HG03442 (cell line): ENCODE measurements at regions not wholly inside any gene's neighbourhood (a gene's known extent, or its start where the extent isn't known, plus 50 kb on each side); places are given as distances from the start of the nearest gene placed in this dataset.
"Not testable (repeated sequence)": the region's sequence is repeated elsewhere in the genome, so short reads cannot be mapped to it uniquely, and the experiment has no call there.

Experiments
- ATAC-seq: cut with Tn5 transposase; IDR thresholded peaks from one replicate; pipeline ENCODE4 v1.9.1; 2021; ENCODE audit warnings: mild to moderate bottlenecking, moderate library complexity; ENCODE audit not compliant: unreplicated experiment

DNA sequence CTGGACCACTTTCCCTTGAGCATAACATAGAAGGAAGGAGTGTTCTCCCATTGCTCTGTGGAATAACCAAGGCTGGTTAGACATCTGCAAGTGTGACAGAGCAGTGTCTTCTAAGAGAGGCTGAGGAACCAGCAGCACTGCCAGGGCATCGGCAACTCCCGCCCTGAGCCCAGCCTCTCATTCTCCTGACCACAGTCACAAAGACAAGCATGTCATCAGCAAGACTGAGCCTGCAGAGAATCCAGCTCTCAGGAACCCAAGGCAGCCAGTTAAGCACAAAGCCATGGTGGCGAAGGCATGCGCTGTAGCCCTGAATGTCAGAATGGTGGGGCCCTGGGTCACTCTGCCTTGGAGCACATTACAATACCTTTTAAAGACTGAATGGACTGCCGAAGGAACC, 253.9 kb downstream of the AGTPBP1 start:
- no peak for ATAC-seq

GRCh38 chr9:85484235-85484634, 257.5 kb downstream of the AGTPBP1 start:
- no peak for ATAC-seq

DNA sequence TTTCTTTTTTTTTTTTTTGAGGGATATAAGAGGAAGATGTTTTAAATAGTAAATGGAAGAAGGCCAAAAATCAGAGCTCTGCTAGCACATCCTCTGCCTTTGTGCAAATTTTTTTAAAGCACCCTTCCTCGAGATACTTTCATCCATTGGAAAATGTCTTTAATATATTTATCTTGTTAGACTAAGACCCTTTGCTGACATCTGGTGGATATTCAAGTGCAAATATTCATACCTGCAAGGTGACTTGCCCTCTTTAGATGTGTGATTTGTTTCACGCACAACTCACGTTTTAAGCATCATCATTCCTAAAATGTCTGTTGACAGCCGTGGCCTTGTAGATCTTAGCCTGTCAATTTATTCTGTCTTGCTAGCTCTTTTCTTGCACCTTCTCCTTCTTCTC, 258.5 kb downstream of the AGTPBP1 start:
- ATAC-seq = no peak

DNA sequence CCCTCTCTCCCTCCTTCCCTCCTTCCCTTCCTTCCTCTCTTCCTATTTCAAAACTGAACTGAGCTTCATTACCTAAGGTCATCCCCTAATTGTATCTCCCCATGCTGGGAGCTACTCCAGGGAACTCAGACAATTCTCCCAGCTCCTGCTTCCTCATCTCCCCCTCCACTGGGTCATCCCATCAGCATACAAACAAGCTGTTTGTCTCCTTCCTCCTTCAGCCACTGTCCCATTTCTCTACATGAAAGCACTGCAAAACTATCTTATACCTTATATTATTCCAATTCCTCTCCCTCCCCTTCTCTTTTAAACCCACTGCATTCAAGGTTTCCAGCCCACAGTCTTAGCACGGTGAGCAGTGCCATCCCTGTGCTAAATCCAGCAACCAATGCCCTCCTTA, 262.4 kb downstream of the AGTPBP1 start:
- no peak for ATAC-seq

GRCh38 chr9:85478847-85479246, 262.9 kb downstream of the AGTPBP1 start:
- ATAC-seq = no peak

- not testable (repeated sequence) for ATAC-seq
Measured at GRCh38 chr9:85474896-85475295, 266.9 kb downstream of the AGTPBP1 start.

- ATAC-seq = no peak
Measured at GRCh38 chr9:85471791-85472190, 270.0 kb downstream of the AGTPBP1 start.

DNA sequence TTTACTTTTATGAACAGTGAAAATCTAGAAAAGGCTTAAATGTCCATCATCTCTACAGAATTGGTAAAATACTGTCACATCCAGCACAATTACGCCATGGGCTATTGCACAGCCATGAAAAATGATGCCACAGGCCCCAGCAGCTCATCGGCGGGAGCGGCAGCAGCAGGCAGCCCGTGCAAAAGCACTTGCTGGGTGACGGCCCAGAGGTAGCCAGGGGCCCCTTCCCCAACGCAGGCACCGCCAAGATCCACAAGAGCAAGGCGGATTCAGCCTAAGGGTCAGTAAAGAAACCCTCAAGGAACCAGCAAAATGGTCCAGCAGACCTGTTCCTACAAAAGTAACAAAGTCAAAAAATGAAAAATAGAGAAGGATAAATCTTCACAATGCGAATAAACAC, 272.7 kb downstream of the AGTPBP1 start:
- no peak for ATAC-seq

- ATAC-seq = no peak
Measured at GRCh38 chr9:85466834-85467233, 274.9 kb downstream of the AGTPBP1 start.

DNA sequence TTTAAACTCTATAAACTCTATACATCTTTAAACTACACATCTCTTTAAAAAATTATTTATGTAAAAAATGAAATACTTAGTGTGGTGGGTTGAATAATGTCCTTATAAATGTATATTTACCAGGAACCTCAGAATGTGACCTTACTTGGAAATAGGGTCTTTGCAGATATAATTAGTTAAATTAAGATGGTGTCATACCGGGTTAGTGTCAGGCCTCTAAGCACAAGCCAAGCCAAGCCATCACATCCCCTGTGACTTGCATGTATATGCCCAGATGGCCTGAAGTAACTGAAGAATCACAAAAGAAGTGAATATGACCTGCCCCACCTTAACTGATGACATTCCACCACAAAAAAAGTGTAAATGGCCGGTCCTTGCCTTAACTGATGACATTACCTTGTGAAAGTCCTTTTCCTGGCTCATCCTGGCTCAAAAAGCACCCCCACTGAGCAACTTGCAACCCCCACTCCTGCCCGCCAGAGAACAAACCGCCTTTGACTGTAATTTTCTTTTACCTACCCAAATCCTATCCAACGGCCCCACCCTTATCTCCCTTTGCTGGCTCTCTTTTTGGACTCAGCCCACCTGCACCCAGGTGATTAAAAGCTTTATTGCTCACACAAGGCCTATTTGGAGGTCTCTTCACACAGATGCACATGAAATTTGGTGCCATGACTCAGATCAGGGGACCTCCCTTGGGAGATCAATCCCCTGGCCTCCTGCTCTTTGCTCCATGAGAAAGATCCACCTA, 283.5 kb downstream of the AGTPBP1 start:
- not testable (repeated sequence) for ATAC-seq

- ATAC-seq = no peak
Measured at GRCh38 chr9:85453850-85454249, 287.9 kb downstream of the AGTPBP1 start.

GRCh38 chr9:85452841-85453240, 288.9 kb downstream of the AGTPBP1 start:
- no peak for ATAC-seq

DNA sequence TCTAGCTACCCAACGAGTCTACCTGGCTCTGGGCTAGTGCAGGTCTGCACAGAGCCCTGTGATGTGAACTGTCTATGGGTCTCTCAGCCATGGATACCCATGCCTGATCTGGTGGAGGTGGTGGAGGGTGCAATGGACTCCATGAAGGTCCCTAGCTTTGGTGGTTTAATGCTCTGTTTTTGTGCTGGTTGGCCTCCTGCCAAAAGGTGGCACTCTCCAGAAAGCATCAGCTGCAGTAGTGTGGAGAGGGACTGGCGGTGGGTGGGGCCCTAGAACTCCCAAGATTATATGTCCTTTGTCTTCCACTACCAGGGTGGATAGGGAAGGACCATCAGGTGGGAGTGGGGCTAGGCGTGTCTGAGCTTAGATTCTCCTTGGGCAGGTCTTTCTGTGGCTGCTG, 290.1 kb downstream of the AGTPBP1 start:
- no peak for ATAC-seq

DNA sequence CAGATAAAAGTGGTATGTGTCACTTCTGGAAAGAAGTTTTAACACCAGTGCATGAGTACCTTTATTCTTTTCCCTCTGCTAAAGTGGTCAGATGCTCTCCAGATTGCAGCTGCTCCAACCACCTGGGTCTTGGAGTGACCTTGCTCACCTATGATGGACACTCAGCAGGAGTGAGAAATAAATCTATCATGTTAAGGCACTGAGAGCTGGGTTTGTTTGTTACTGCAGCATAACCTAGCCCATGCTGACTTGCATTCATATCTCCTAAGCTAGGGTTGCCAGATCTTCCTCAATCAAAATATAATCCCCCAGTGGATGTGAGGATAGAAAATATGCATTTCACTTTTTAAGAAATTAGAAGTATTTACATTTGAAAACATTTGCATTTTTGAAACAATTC, 295.9 kb downstream of the AGTPBP1 start:
- ATAC-seq = no peak

GRCh38 chr9:85444243-85444642, 297.5 kb downstream of the AGTPBP1 start:
- no peak for ATAC-seq

DNA sequence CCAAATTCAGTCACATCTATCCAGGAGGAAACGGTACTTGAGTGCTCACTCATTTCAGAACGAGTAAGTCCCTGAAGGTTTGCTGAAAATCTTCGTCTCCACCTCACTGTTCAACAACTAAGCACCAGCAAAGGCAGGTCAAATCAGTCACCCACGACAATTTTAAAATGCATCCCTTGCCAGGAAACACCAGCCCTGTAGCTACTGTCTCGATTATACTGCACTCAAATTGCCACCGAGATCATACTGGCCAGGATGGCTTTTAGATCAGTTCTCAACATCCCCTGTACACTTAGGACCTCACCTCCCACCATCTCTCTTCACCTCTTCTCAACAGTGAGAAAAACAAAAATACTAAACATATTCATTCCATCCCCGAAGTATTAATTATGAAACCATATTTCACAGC, 298.6 kb downstream of the AGTPBP1 start:
- peak; percentile 87 for ATAC-seq

GRCh38 chr9:85439791-85440190, 302.0 kb downstream of the AGTPBP1 start:
- no peak for ATAC-seq

GRCh38 chr9:85433956-85434355, 307.8 kb downstream of the AGTPBP1 start:
- ATAC-seq = not testable (repeated sequence)

DNA sequence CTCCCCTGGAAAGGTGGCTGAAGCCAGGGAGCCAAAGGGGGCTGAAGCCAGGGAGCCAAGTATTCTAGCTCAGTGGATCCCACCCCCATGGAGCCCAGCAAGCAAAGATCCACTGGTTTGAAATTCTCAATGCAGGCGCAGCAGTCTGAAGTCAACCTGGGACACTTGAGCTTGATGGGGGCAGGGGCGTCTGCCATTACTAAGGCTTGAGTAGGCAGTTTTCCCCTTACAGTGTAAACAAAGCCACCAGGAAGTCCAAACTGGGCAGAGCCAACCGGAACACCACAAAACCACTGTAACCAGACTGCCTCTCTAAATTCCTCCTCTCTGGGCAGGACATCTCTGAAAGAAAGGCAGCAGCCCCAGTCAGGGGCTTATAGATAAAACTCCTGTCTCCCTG, 308.2 kb downstream of the AGTPBP1 start:
- not testable (repeated sequence) for ATAC-seq

DNA sequence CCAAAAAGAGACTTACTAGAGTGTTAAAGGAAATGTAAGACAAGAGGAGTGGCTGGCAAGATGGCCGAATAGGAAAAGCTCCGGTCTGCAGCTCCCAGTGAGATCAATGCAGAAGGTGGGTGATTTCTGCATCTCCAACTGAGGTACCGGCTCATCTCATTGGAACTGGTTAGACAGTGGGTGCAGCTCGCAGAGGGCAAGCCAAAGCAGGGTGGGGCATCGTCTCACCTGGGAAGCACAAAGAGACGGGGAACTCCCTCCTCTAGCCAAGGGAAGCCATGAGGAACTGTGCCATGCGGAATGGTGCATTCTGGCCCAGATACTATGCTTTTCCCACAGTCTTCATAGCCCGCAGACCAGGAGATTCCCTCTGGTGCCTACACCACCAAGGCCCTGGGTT, 308.7 kb downstream of the AGTPBP1 start:
- ATAC-seq = no peak

DNA sequence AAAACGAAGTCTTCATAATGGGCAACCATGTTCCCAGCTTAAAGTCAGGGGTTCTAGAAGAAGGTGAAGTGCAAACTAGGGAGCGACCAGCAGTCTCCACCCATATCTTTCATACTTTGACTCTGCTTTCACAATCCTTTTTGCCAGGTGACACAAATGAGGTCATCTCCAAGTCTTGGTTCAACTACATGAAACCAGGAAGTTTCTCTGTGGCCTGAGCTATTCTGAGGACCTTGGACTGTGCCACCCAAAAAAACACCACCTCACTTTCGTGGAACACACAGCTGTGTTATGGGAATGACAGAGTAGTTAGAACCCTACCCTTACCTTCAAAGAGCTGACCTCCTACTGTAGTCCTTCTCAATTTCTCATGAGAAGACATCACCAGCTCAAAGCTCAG, 309.2 kb downstream of the AGTPBP1 start:
- no peak for ATAC-seq

- ATAC-seq = no peak
Measured at GRCh38 chr9:85431339-85432102, 310.2 kb downstream of the AGTPBP1 start.
